ENCODE measurements at regions not wholly inside any gene's neighbourhood (a gene's known extent, or its start where the extent isn't known, plus 50 kb on each side); places are given as distances from the start of the nearest gene placed in this dataset.
"Not testable (repeated sequence)": the region's sequence is repeated elsewhere in the genome, so short reads cannot be mapped to it uniquely, and the experiment has no call there.

DNA sequence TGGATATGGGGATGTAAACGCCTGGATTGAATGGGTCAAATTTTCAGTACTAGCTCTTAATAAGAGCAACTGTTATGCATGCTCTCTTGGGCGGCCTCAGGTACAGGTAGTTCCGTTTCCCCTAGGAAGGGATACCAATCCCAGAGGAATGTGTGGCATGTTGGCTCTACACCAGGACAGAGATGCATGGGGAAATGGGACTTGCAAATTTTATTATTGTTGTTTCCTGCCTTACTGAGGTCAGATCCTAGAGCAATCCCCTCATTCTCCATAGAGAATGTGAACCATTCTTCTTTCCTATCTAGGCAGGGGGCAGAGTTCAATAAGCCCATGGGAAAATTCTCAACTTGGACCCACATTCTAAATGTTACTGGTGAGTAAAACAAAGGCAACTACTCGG lies 361.8 kb upstream of the FGF16 start:
- H3K4me3 ChIP-seq (ENCODE audit: low read depth, low read length): no peak overlapping the region
- TF ChIP-seq, protein P1, sequence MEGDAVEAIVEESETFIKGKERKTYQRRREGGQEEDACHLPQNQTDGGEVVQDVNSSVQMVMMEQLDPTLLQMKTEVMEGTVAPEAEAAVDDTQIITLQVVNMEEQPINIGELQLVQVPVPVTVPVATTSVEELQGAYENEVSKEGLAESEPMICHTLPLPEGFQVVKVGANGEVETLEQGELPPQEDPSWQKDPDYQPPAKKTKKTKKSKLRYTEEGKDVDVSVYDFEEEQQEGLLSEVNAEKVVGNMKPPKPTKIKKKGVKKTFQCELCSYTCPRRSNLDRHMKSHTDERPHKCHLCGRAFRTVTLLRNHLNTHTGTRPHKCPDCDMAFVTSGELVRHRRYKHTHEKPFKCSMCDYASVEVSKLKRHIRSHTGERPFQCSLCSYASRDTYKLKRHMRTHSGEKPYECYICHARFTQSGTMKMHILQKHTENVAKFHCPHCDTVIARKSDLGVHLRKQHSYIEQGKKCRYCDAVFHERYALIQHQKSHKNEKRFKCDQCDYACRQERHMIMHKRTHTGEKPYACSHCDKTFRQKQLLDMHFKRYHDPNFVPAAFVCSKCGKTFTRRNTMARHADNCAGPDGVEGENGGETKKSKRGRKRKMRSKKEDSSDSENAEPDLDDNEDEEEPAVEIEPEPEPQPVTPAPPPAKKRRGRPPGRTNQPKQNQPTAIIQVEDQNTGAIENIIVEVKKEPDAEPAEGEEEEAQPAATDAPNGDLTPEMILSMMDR (IDR thresholded peaks at IDR 0.05; ENCODE audit: borderline replicate concordance, insufficient read depth, low read depth, low read length): no peak

DNA sequence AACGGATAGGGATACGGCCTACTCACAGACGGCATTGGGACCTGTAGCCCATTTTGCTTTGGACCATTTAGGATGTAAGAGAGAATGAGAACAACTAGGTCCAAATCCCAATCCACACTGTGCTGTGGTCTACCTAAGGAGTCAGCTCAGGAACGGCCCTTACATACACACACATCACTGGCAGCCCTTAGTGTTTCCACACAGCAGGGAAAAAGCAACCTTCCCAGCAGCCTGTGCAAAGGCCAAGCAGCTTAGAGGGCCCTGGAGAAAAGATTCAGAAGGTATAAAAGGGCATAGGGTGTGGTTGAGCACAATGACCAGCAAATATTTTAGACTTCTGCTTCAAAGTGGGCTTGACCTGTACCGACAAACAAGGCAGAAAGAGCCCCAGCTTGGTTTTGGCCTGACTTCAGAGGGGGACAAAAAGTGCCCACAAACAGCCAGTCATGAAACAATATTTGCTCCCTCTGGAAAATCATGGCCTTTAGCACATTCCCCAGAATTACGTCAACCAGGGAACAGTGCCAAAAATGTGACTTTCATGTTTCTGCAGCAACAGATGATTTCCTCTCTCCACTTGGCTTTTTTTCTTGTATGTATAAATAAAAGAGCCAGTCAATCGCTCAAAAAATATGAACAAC lies 359.5 kb upstream of the FGF16 start:
- TF ChIP-seq, protein P1 (IDR thresholded peaks at IDR 0.05; ENCODE audit: borderline replicate concordance, insufficient read depth, low read depth, low read length): no peak
- H3K4me3 ChIP-seq (ENCODE audit: low read depth, low read length): no peak overlapping the region

DNA sequence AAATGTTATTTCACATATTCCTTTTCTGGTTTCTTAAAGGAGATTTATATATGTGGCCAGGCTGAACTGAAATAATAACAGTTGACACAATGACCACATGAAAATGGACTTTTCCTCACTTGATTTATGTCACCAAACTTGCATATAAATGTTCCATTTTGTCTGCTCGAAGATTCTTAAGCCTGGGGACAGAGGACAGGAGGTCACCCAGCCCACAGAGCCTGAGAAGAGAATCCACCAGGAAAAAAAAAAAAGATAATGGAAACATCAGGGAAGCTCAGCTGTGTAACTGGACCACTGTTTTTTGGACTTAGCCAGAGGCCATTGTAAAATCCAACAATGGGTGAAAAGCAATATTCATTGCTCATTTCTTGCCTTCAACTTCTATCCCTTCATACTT lies 359.0 kb upstream of the FGF16 start:
- no peak overlapping the region for H3K4me3 ChIP-seq (ENCODE audit: low read depth, low read length)
- TF ChIP-seq, protein P1 (IDR thresholded peaks at IDR 0.05; ENCODE audit: borderline replicate concordance, insufficient read depth, low read depth, low read length): no peak

DNA sequence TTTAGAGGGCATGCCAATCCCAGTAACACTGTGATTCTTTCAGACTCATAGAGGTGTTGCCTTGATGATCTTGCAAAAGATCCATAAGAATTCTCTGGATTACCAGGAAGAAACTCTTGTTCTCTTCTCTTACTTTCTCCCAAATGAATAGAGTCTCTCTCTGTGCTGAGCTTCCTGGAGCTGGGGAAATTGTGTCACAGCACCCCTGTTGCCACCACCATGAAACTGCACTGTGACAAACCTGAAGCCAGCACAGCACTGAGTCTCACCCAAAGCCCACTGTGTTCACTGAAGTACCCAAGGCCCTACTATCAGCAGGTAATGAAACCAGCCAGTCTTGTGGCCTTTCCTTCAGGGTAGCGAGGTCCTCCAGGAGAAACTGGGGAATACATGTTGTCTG lies 332.7 kb upstream of the FGF16 start:
- TF ChIP-seq, protein P1 (IDR thresholded peaks at IDR 0.05; ENCODE audit: borderline replicate concordance, insufficient read depth, low read depth, low read length): no peak

DNA sequence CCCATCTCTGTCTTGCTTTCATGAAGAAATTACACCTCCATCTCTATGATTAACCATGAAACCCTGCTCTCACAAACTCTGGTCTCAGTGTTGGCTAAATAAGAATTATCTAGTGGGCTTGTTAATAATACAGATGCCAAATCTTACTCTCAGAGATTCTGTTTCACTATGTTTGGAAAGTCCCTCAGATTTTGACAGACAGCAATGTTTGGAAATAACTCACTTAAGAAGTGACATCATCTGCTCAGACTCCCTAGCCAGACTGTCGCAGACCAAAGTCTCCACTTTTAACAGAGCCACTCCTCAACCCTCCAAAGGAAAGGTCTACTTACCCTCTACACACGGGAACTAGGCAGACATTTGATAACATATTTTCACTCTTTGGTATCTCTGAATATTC lies 328.5 kb upstream of the FGF16 start:
- H3K4me3 ChIP-seq (ENCODE audit: low read depth, low read length): no peak overlapping the region
- TF ChIP-seq, protein P1 (IDR thresholded peaks at IDR 0.05; ENCODE audit: borderline replicate concordance, insufficient read depth, low read depth, low read length): no peak

More for the DNA sequence above, 332.7 kb upstream of the FGF16 start:
- no peak overlapping the region for H3K4me3 ChIP-seq (ENCODE audit: low read depth, low read length)

DNA sequence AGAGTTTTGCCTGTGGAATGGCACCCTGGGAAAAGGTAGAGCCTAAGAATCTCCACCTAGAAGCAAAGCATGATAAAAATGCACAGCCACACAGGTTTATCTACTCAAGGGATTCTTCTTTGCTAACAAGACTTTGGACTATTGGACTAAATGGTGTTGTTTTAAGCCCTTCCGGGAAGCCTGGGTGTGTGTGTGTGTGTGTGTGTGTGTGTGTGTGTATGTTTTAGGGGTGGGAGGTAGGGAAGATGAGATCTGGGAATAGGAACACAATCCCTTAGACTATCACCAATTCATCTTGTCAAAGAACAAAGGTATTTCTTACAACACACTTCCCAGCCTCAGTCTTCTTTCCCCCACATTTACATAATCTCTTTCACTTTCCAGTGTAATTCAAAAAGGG lies 327.5 kb upstream of the FGF16 start:
- TF ChIP-seq, protein P1 (IDR thresholded peaks at IDR 0.05; ENCODE audit: borderline replicate concordance, insufficient read depth, low read depth, low read length): no peak
- no peak overlapping the region for H3K4me3 ChIP-seq (ENCODE audit: low read depth, low read length)

DNA sequence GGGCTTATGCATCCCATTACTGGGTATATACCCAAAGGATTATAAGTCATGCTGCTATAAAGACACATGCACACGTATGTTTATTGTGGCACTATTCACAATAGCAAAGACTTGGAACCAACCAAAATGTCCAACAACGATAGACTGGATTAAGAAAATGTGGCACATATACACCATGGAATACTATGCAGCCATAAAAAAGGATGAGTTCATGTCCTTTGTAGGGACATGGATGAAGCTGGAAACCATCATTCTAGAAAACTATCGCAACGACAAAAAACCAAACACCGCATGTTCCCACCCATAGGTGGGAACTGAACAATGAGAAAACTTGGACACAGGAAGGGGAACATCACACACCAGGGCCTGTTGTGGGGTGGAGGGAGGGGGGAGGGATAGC lies 323.3 kb upstream of the FGF16 start:
- H3K4me3 ChIP-seq (ENCODE audit: low read depth, low read length): not testable (repeated sequence)

DNA sequence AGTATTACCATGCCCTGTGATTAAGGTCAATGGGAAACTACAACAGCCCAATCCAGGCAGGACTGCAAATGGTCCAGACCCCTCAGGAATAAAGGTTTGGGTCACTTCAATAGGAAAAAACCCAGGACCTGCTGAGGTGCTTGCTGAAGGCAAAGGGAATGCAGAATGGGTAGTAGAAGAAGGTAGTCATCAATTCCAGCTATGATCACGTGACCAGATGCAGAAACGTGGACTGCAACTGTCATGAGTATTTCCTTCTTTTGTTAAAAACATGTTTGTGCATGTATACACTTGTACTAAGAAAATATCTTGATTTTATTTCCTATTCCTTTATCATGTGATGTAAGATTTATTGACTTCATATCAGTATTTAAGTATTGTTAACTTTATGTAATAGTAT lies 319.6 kb upstream of the FGF16 start:
- H3K4me3 ChIP-seq (ENCODE audit: low read depth, low read length): not testable (repeated sequence)
